Peyer's patch (tissue), 4 donors: ENCODE measurements at regions not wholly inside any gene's neighbourhood (a gene's known extent, or its start where the extent isn't known, plus 50 kb on each side); places are given as distances from the start of the nearest gene placed in this dataset.

Source experiments
- POLR2A ChIP-seq, 2 donors: fragments of 450-650 bp; IDR thresholded peaks; one replicate each; pipeline ENCODE4 v1.5.1; 2017; ENCODE audit warnings: antibody characterized with exemption in 2 of 2, mild to moderate bottlenecking in 2 of 2, moderate library complexity in 2 of 2
- TF ChIP-seq, protein P1 (sequence below), 6 experiments: fragments of 450-650 bp in 4 of 6; fragments of 200-600 bp in 2 of 6; sonication (generic) in 1 of 6; IDR thresholded peaks; one replicate each; pipeline ENCODE4 v1.5.1; 2017 to 2019; ENCODE audit warnings: antibody characterized with exemption in 6 of 6, mild to moderate bottlenecking in 3 of 6, moderate library complexity in 1 of 6

DNA sequence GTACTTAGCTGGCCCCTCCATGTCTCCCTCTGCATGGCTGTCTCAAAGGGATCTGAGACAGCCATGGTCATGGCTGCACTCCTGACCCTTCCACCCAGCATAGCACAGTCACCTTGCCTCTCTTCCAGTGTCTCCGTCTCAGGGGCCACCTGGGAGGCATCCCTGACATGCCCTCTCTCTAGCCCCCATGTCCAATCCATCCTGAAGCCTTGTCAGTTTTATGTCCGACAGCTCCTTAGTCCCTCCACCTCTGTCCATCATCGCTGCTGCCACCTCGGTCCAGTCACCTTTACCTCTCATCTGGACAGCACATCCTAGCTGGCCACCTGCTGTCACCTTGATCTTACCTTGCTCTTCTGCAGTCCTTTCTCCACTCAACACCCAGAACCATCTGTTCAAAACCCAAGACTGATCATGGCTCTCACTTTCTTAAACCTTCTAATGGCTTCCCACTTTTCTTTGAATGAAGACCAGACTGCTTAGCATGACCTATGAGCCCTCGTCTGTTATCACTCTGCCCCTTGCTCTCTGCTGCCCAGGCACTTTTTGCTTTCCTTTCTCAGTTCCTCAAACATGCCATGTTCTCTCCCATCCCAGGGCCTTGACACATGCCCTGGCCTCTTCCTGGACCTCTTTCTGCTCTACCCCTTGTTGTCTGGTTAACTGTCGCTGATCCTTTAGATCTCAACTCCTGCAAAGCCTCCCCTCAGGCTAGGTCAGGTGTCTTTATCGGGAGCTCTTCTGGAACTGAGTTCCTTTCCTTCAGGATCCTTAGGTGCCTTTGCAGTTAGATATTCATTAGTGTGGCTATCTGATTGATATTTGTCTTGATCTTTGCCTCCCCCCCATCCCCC, 181.8 kb upstream of the PITX1 start:
- TF ChIP-seq, protein P1, sequence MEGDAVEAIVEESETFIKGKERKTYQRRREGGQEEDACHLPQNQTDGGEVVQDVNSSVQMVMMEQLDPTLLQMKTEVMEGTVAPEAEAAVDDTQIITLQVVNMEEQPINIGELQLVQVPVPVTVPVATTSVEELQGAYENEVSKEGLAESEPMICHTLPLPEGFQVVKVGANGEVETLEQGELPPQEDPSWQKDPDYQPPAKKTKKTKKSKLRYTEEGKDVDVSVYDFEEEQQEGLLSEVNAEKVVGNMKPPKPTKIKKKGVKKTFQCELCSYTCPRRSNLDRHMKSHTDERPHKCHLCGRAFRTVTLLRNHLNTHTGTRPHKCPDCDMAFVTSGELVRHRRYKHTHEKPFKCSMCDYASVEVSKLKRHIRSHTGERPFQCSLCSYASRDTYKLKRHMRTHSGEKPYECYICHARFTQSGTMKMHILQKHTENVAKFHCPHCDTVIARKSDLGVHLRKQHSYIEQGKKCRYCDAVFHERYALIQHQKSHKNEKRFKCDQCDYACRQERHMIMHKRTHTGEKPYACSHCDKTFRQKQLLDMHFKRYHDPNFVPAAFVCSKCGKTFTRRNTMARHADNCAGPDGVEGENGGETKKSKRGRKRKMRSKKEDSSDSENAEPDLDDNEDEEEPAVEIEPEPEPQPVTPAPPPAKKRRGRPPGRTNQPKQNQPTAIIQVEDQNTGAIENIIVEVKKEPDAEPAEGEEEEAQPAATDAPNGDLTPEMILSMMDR (IDR thresholded peaks at IDR 0.05): no peak
- no peak for TF ChIP-seq POLR2A (IDR thresholded peaks at IDR 0.05)
